K562 (cell line): ENCODE measurements at regions not wholly inside any gene's neighbourhood (a gene's known extent, or its start where the extent isn't known, plus 50 kb on each side); places are given as distances from the start of the nearest gene placed in this dataset.

Experiments
- ATAC-seq: fragments of 200-7000 bp; cut with Tn5 transposase; 3 replicates; pipeline ENCODE4 v1.9.1; 2020; ENCODE audit warnings: moderate library complexity
- BruUV-seq: library from RNA; stranded (reverse); fragments of 400-500 nt; replicated peaks from 2 replicates; lab custom pipeline; 2021; lab: Mats Ljungman, UMichigan
- CTCF ChIA-PET: fragments of 300-600 bp; formaldehyde crosslinking; extraction: SDS; loops from one replicate; lab custom pipeline; 2021; ENCODE audit warnings: low intra/inter-chr PET ratio; lab: Yijun Ruan, JAX
- POLR2A ChIA-PET: fragments of 300-600, 350-650 bp; sonication (Branson Sonifier 250); formaldehyde crosslinking; extraction: SDS; loops from one replicate; lab custom pipeline; 2021; ENCODE audit warnings: antibody characterized with exemption, inconsistent platforms; lab: Yijun Ruan, JAX
- DNase-seq, 4 experiments: peaks; one replicate each; pipeline versions ENCODE4 v3.0.0 to v3.0.0-alpha.2; 2011 to 2018; ENCODE audit warnings: low spot score in 3 of 4, mixed read lengths in 3 of 4; ENCODE audit errors: extremely low read depth in 1 of 4
- FAIRE-seq: peaks from 2 replicates; lab custom pipeline; 2011; peaks lifted over from hg19 to GRCh38; lab: Jason Lieb, UNC
- H2AFZ ChIP-seq: 2 replicates; pipeline ENCODE4 v1.6.0; 2011; ENCODE audit warnings: low read depth, low read length, control low read depth, inconsistent platforms
- H3K27ac ChIP-seq: fragments of 200-600 bp; 3 replicates; pipeline ENCODE4 v1.8.0; 2011; ENCODE audit warnings: low read depth, mild to moderate bottlenecking, control low read depth, inconsistent platforms, low read length, moderate library complexity, mixed read lengths; ENCODE audit errors: extremely low read depth
- H3K27me3 ChIP-seq, 2 experiments: fragments of 300-600 bp in 1 of 2; 2 replicates in 1 of 2; 3 replicates in 1 of 2; pipeline versions ENCODE4 v1.6.0 to v1.8.0; 2011; ENCODE audit warnings: inconsistent platforms in 2 of 2, low read length in 2 of 2, mild to moderate bottlenecking in 1 of 2, mixed read lengths in 1 of 2, moderate library complexity in 1 of 2; ENCODE audit not compliant: control insufficient read depth in 2 of 2, insufficient read depth in 2 of 2
- H3K36me3 ChIP-seq: fragments of 300-600 bp; 3 replicates; pipeline ENCODE4 v1.8.0; 2011; ENCODE audit warnings: mild to moderate bottlenecking, low read length, inconsistent platforms; ENCODE audit not compliant: control insufficient read depth, insufficient read depth
- H3K4me1 ChIP-seq, 2 experiments: fragments of 200-600 bp in 1 of 2; replicated peaks in 1 of 2; 2 replicates in 1 of 2; 3 replicates in 1 of 2; pipeline versions ENCODE4 v1.5.1 to v1.8.0; 2011; ENCODE audit warnings: inconsistent platforms in 2 of 2, low read length in 2 of 2, mild to moderate bottlenecking in 1 of 2, mixed read lengths in 1 of 2, moderate library complexity in 1 of 2; ENCODE audit not compliant: control insufficient read depth in 2 of 2, insufficient read depth in 2 of 2
- H3K4me2 ChIP-seq: 2 replicates; pipeline ENCODE4 v1.6.1; 2011; ENCODE audit warnings: low read length, control low read depth, inconsistent platforms, mixed read lengths; ENCODE audit not compliant: insufficient read depth
- H3K4me3 ChIP-seq: fragments of 200-600 bp; sonication (generic), shearing (Covaris generic); 2 replicates; pipeline ENCODE4 v1.5.1; 2016; ENCODE audit warnings: control low read depth, inconsistent platforms
- H3K79me2 ChIP-seq: fragments of 200-600 bp; 3 replicates; pipeline ENCODE4 v1.8.0; 2011; ENCODE audit warnings: low read length, inconsistent platforms; ENCODE audit not compliant: control insufficient read depth, insufficient read depth
- H3K9ac ChIP-seq, 2 experiments: 2 replicates each; pipeline versions ENCODE4 v1.6.0 to v1.6.1; 2011; ENCODE audit warnings: low read depth in 2 of 2, low read length in 2 of 2, control low read depth in 1 of 2, inconsistent platforms in 1 of 2, mild to moderate bottlenecking in 1 of 2, mixed read lengths in 1 of 2; ENCODE audit not compliant: insufficient read depth in 1 of 2
- H3K9me1 ChIP-seq: one replicate; pipeline ENCODE4 v1.6.0; 2011; ENCODE audit warnings: inconsistent platforms, mild to moderate bottlenecking, low read length, moderate library complexity; ENCODE audit not compliant: control insufficient read depth, insufficient read depth
- H3K9me3 ChIP-seq: replicated peaks from 2 replicates; pipeline ENCODE4 v1.5.1; 2011; ENCODE audit warnings: low read depth, low read length, inconsistent platforms; ENCODE audit not compliant: control insufficient read depth, insufficient read depth
- H4K20me1 ChIP-seq: replicated peaks from 2 replicates; pipeline ENCODE4 v1.6.1; 2011; ENCODE audit warnings: low read length, inconsistent platforms, mixed read lengths; ENCODE audit not compliant: control insufficient read depth, insufficient read depth
- MED1 ChIP-seq: sonication (generic); formaldehyde crosslinking; IDR thresholded peaks from 2 replicates; pipeline ENCODE4 v1.8.1; 2023; ENCODE audit warnings: missing genetic modification reagents, borderline replicate concordance
- RAD21 ChIP-seq, 2 experiments: fragments of 250-450 bp in 1 of 2; fragments of 450-650 bp in 1 of 2; sonication (Bioruptor Pico) in 1 of 2; formaldehyde crosslinking in 1 of 2; IDR thresholded peaks in 1 of 2; conservative IDR thresholded peaks in 1 of 2; 2 replicates each; pipeline versions ENCODE4 v1.4.0 to v1.8.0; 2020 to 2022; ENCODE audit warnings: mild to moderate bottlenecking in 2 of 2, moderate library complexity in 1 of 2
- TAF7 ChIP-seq: fragments of 450-650 bp; IDR thresholded peaks from 2 replicates; pipeline ENCODE4 v1.6.1; 2016; ENCODE audit warnings: missing genetic modification characterization, missing compliant biosample characterization
- TFAM ChIP-seq: fragments of 250-450 bp; sonication (Bioruptor Pico); conservative IDR thresholded peaks from 2 replicates; pipeline ENCODE4 v1.5.0; 2021; ENCODE audit warnings: mild to moderate bottlenecking, moderate library complexity
- ZNF224 ChIP-seq: sonication (generic); formaldehyde crosslinking; IDR thresholded peaks from 2 replicates; pipeline ENCODE4 v1.8.0; 2022; ENCODE audit warnings: mild to moderate bottlenecking, missing genetic modification reagents
- ZNF584 ChIP-seq: fragments of 200-800 bp; sonication (Bioruptor generic); IDR thresholded peaks from 2 replicates; pipeline ENCODE4 v1.6.1; 2016; ENCODE audit warnings: low read depth, mild to moderate bottlenecking, missing genetic modification characterization, missing compliant biosample characterization
- WGBS: fragments of 100-300 bp; shearing (Covaris generic); methylation state at CpG from one replicate; pipeline ENCODE4 v1.1.6; 2016; ENCODE audit warnings: low coverage, mixed read lengths; ENCODE audit not compliant: insufficient coverage; ENCODE audit errors: missing lambda C conversion rate; 5-methylcytosine and 5-hydroxymethylcytosine counted together
- in situ Hi-C: fragments of 300-500 bp; cut with MboI; formaldehyde crosslinking; loops from 4 replicates; pipeline ENCODE4 v1.15.0; 2018; ENCODE audit warnings: inconsistent platforms, mixed read lengths
- intact Hi-C: fragments of 100-400 bp; cut with micrococcal nuclease; formaldehyde crosslinking; loops from 2 replicates; pipeline ENCODE4 v1.14.2; 2022
- TF ChIP-seq, protein P1 (sequence below): fragments of 450-650 bp; formaldehyde crosslinking; IDR thresholded peaks from 2 replicates; pipeline ENCODE4 v1.4.0; 2020; ENCODE audit warnings: mild to moderate bottlenecking, moderate library complexity
- TF ChIP-seq, protein P2 (sequence below): sonication (generic); formaldehyde crosslinking; IDR thresholded peaks from 2 replicates; pipeline ENCODE4 v1.8.0; 2022; ENCODE audit warnings: missing genetic modification reagents, mild to moderate bottlenecking, moderate library complexity, borderline replicate concordance

DNA sequence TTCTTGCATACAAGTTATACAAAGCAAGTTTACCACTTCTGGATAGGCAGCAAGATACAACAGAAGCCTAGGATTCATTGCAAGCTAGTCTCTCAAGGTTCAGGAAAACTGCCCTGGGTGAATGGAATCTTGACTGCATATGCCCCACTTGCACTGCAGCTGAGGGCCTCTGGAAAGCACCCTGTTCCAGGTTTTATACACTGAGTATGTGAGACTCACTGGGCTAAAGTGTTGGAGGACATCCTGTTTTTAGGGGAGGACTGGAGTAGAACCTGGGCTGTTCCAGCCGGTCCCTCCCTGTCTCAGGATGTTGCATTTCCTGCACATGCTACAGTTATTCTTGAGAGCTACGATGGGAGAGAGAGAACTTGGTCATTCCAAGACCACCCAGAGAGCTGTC lies 168.5 kb upstream of the NUDT6 start:
- POLR2A ChIA-PET, result no interaction called here
- TF ChIP-seq TFAM (CRISPR knock-in tag) (no peak), ZNF224 (CRISPR knock-in tag) (peak; percentile 99)
- Histone ChIP-seq H3K9me1 (no peaks in the 10 kb centered on the region), H3K4me3 (no peak overlapping the region), H3K79me2 (no peaks in the 10 kb centered on the region), H3K27me3 (no peaks in the 10 kb centered on the region), H3K27ac (no peak overlapping the region), H3K9ac (no peak overlapping the region), H3K9me3 (no peaks in the 10 kb centered on the region), H4K20me1 (no peaks in the 10 kb centered on the region), H3K4me2 (no peak overlapping the region), H3K4me1 (no peaks in the 10 kb centered on the region), H3K36me3 (peaks cover 26% of the 10 kb centered on the region; the same call in 2 of the 3 replicates), H2AFZ (no peak overlapping the region)
- WGBS, result 100% methylated on average over 2 of the region's 2 CpGs
- FAIRE-seq (no peak), ATAC-seq (no peak), DNase-seq (no peak)
- in situ Hi-C loops (no loop called here), intact Hi-C loops (loop anchor here (10.0 kb wide), 2 partner anchors 126 to 336 kb away; no protein-coding TSS in a partner anchor)
- BruUV-seq, result no TSS peak
- CTCF ChIA-PET, result no interaction called here

DNA sequence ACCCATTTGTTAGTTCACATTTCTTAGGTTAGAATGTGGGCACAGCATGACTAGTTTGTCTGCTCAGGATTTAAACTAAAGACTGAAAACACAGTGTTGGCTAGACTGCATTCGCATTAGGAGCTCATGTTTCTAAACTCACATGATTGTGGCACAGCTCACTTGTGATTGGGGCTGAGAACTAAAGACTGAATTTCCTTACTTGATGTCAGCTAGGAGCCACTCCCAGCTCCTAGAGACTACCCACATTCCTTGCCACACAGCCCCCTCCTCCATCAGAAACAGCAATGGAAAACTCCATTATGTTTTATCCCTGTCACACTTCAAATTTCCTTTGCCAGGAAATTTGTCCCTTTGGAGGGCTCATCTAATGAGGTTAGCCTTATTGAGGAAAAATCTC lies 170.2 kb upstream of the NUDT6 start:
- H4K20me1 ChIP-seq, result no peaks in the 10 kb centered on the region
- BruUV-seq, result no TSS peak
- H3K4me2 ChIP-seq, result no peak overlapping the region
- ChIA-PET CTCF (no interaction called here), POLR2A (interaction anchor here (0.6 to 1.1 kb wide), 3 partner anchors 11 to 330 kb away, joined by 3 read pairs; no protein-coding TSS in a partner anchor)
- no peaks in the 10 kb centered on the region for H3K4me1 ChIP-seq
- in situ Hi-C loops, result no loop called here
- no peaks in the 10 kb centered on the region for H3K9me3 ChIP-seq
- 91% methylated on average over 1 of the region's 1 CpG for WGBS
- H2AFZ ChIP-seq, result no peak overlapping the region
- DNase-seq, result no peak
- no peak overlapping the region for H3K27ac ChIP-seq
- no peaks in the 10 kb centered on the region for H3K9me1 ChIP-seq
- ATAC-seq, result no peak
- H3K4me3 ChIP-seq, result no peak overlapping the region
- H3K79me2 ChIP-seq, result no peaks in the 10 kb centered on the region
- H3K27me3 ChIP-seq, result no peaks in the 10 kb centered on the region
- peak; percentile 15 for FAIRE-seq
- no peak overlapping the region for H3K9ac ChIP-seq
- intact Hi-C loops, result loop anchor here (10.0 kb wide), 2 partner anchors 128 to 338 kb away; no protein-coding TSS in a partner anchor
- TF ChIP-seq TAF7 (no peak), MED1 (no peak), ZNF584 (no peak), RAD21 (CRISPR knock-in tag; conservative IDR thresholded peaks at IDR 0.05 in 1 of 2, IDR thresholded peaks at IDR 0.05 in 1 of 2) (no peak)
- TF ChIP-seq, protein P1, sequence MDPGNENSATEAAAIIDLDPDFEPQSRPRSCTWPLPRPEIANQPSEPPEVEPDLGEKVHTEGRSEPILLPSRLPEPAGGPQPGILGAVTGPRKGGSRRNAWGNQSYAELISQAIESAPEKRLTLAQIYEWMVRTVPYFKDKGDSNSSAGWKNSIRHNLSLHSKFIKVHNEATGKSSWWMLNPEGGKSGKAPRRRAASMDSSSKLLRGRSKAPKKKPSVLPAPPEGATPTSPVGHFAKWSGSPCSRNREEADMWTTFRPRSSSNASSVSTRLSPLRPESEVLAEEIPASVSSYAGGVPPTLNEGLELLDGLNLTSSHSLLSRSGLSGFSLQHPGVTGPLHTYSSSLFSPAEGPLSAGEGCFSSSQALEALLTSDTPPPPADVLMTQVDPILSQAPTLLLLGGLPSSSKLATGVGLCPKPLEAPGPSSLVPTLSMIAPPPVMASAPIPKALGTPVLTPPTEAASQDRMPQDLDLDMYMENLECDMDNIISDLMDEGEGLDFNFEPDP, result no peak
- TF ChIP-seq, protein P2, sequence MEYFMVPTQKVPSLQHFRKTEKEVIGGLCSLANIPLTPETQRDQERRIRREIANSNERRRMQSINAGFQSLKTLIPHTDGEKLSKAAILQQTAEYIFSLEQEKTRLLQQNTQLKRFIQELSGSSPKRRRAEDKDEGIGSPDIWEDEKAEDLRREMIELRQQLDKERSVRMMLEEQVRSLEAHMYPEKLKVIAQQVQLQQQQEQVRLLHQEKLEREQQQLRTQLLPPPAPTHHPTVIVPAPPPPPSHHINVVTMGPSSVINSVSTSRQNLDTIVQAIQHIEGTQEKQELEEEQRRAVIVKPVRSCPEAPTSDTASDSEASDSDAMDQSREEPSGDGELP (CRISPR knock-in tag), result no peak
- H3K36me3 ChIP-seq, result peaks cover 26% of the 10 kb centered on the region; the same call in 2 of the 3 replicates
